Occipital lobe (tissue), 1 donor: ENCODE measurements at regions not wholly inside any gene's neighbourhood (a gene's known extent, or its start where the extent isn't known, plus 50 kb on each side); places are given as distances from the start of the nearest gene placed in this dataset.
"Not testable (repeated sequence)": the region's sequence is repeated elsewhere in the genome, so short reads cannot be mapped to it uniquely, and the experiment has no call there.

ENCODE experiments used
- DNase-seq: peaks from one replicate; lab custom pipeline; 2025; lab: John Stamatoyannopoulos, UW

- DNase-seq, result no peak
Observed at GRCh38 chr2:145935016-145935415, 1415.1 kb upstream of the ZEB2 start.

DNA sequence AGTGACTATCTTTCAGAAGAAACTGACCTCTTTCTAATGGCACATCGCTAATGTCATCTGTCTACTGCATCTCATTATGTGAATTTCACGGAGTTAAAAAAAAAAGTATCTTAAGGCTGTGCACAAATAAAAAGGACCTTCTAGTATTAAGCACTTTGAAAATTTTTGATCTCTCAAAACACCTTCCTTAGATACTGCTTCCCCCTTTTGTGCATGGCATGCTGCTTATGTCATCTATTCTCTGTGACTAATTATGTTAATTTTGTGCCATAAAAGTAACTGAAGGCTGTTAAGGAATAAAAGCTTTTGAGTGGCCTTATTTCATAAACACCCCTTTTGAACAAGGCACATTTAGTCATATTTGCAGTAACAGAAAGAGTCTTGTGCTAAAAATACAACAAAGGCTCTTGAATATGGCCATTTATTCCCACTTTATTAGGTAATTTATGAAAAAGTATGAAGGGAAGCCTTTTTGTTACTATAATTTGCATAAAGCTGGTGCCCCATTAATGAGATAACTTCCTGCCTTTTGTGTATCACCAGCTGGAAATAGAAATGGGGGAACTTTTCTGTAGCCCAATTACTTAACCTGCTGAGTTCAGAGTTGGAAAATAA, 1412.0 kb upstream of the ZEB2 start:
- no peak for DNase-seq

- DNase-seq, result no peak
Observed at GRCh38 chr2:145930318-145930717, 1410.4 kb upstream of the ZEB2 start.

- no peak for DNase-seq
Observed at GRCh38 chr2:145927131-145927950, 1407.4 kb upstream of the ZEB2 start.

DNA sequence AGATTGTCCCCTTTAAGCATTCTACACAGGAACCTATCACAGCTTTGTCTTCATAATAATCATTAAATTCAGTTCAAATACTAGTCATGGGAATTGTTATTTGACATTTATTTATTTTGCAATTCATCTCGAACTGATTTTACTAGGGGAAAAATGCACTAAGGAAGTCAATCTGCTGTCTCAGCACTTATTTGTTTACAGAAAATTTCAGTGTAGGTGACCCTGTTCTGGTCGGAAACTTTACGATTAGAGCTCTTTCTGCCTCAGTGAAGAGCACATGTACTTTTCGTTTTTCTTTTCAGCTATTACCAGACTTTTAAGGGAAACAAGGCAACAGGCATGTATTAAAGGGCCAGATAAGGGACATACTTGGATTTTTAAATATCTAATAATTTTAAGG, 1405.7 kb upstream of the ZEB2 start:
- DNase-seq, result no peak

DNA sequence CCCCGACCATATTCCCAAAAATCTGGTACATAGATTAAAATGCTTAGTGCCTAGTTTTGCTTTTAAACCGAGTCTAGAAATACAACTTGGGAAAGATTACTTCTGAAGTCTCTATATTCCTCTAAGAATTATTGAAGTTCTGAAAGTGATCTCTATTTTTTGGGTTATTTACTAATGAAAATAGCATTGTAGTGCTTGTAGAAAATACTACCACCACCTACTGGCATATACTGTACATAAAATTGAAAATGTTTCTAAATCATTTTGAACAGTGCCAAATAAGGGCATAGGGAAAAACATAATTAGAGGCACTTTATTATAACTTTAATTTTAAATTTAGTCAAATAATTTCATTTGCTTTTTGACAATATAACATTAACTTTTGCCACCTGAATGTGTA, 1399.6 kb upstream of the ZEB2 start:
- no peak for DNase-seq

DNA sequence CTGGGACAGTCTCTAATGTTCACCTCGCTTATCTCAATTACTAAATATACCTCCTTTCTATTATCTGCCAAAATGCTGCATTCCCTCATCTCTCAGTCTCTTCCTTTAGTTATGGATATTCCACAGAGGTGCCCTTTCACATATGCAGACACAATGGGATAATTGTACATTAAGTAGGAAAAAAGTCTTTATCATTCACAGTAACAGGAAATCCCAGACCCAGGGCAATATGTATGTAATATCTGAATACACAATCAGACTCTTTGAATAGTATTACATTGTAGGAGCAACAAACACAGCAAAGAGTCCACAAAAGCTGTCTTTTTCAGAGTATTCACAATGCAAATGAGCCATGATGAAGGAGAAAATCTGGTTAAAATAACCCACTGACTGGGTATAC, 1399.0 kb upstream of the ZEB2 start:
- no peak for DNase-seq

- DNase-seq, result no peak
Observed at GRCh38 chr2:145916799-145917198, 1396.9 kb upstream of the ZEB2 start.

DNA sequence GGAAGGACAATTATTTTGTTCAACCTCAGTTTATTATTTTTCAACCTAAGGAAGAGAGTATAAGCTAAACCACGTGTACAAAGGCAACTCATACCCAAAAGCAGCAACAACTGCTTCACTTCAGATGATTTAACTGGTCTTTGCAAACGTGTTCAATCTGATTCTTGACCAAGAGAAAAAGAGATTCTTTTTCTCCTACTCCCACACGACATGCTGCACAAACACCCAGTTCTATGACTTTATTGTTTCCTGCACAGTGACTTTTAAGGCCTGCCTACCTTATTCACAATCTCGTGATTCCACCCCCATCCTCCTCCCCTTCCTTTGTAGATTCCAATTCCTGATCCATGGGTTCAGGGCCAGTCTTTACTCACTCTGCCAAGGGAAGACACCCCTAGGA, 1394.8 kb upstream of the ZEB2 start:
- no peak for DNase-seq

DNA sequence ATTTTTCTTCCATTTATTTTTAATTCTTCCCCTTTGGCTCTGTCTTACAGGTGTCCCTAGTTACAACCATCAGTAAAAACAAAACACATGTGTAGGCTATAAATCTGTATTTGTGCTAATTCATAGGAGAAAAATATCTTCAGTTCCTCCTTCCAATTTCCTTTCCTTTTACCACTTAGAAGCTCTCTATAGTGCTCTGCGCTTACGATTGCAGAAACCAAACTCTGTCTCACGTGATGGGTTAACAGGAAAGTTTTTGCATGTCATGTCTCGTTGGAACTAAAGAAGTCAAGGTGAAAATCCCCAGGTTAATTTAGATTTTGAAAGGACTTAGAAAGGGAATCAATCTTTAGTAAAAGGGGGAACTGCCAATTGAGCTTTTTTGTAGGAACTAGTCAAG, 1390.5 kb upstream of the ZEB2 start:
- DNase-seq, result no peak

DNA sequence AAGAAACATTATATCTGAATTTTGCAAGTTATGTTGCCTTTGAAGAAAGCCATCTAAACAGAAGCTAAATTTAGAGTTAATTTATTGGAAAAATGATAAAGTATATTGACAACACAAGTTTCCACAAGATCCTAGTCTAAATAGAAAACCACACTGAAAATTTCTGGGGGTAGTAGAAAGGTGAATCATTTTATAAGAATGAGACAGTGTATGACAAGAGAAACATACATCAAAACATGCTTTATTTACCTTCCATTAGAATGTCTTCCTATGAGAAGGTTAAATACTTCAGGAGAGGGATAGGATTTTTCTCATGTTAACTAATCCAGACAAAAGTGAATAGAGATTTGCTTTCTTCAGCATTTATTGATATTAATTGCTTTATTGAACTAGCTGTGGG, 1389.8 kb upstream of the ZEB2 start:
- no peak for DNase-seq

DNA sequence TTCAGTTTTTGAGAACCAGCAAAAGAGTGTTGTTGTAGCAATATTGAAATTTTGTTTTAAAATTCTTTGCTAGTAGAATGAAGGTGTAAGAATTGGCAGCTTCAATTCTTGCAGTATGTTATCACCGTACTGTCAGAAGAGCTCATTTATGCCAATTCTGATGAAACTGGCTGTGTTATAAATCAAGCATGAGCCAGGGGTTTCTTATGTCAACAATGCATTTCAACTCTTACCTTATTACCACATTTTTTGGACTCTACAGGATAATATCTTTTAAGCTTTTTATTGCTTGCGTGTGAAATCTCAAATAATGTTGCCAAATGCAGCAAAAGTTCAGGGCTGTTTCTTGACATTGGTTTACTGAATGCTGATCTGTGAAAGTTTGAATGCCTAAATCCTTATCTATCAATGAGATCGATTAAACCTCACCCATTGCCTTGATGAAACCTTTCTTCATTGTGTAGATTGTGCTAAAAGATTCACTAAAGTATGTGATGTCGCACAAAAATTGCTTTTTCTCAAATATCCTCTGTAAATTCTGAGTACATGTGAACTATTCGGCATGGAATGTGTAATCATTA, 1389.3 kb upstream of the ZEB2 start:
- DNase-seq, result no peak

DNA sequence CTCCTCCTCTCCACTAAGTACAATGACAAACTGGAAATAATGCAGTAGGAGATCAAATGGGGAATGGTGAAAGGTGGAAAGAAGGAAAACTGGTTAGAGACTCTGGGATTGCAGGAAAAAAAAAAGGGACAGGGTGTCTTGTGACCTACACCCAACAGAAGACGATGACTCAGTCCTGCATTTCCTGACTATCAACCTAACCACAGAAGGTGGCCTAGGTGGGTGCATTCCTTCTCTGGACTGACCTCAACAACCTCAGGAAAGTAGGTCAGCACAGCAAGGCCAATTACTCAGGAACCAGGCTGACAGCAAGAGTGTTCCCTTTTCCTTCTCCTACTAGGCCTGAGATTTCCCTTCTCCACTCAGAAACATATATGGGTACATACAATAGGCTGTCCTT, 1386.4 kb upstream of the ZEB2 start:
- no peak for DNase-seq

- DNase-seq, result no peak
Observed at GRCh38 chr2:145905371-145905770, 1385.5 kb upstream of the ZEB2 start.

DNA sequence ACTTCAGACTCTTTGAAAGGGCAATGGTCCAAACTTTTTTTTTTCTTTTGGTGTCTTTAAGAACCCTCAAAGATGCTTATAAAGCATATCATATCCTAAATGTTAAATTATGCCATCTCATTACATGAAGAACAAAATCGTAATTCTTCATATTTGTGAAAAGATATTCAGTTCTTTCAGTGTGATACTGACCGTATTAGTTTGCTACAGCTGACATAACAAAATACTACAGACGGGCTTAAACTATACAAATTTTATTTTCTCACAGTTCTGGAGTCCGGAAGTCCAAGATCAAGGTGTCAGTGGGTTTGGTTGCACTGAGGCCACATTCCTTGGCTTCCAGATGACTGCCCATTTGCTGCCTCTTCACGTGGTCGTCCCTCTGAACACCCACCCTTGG, 1377.2 kb upstream of the ZEB2 start:
- DNase-seq, result no peak

DNA sequence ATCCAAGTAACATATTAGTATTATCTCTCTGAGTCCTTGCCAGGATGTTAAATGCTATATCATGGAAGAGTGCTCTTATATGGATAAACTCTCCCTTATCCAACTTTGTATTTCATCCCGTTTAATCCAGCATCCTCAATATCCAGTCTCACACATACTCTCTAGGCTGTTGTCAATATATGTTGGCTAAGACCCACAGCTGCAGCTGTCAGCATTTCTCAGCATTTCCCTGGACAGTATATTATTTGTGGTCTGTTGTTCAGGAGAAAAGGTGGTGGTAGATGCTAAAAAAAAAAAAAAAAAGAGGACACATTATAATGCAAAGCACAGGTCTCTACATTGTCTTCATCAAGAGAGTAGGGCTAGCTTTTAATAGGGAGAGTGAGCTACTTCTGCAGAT, 1368.0 kb upstream of the ZEB2 start:
- DNase-seq, result no peak

DNA sequence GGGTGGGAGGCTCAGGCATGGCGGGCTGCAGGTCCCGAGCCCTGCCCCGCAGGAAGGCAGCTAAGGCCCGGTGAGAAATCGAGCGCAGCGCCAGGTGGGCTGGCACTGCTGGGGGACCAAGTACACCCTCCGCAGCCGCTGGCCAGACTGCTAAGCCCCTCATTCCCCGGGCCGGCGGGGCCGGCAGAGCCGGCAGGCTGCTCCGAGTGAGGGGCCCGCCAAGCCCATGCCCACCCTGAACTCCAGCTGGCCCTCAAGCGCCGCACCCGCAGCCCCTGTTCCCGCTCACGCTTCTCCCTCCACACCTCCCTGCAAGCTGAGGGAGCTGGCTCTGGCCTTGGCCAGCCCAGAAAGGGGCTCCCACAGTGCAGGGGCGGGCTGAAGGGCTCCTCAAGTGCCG, 1361.1 kb upstream of the ZEB2 start:
- DNase-seq, result not testable (repeated sequence)

DNA sequence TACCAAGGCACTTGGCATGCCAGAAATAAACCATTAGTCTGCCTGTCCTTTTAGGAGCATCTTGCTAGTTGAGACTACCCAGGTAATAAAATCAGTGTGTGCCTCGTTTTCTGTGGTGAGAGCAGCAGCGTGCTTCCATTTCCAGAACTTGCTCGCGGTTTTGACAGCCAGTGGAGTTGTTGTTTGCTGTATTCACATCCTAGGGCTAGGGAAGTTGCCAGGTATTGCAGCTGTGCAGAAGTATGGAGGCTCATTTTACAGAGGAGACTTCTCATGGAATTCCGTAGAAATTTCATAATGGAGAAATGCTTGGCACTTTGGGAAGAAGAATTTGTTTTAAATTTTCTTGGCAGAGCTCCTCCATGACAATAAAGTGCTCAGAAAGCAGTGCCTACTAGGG, 1355.1 kb upstream of the ZEB2 start:
- no peak for DNase-seq

DNA sequence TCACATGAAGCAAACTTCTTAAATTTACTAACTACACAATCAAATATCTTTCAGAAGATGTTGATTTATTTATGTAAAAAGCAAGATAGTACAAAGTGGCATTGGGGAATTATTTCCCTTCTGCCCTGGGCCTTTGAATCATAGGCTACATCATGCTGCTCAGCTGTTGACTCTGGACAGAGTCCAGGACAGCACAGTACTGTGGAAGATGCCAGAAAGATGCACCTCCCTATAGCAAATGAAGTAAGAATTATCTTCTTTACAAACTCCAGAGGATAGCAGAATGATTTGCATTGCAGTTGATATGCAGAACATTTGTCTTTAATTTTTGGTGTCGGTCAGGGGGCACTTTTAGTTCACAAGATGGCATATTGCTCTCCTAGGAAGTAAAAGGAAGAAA, 1354.5 kb upstream of the ZEB2 start:
- no peak for DNase-seq

DNA sequence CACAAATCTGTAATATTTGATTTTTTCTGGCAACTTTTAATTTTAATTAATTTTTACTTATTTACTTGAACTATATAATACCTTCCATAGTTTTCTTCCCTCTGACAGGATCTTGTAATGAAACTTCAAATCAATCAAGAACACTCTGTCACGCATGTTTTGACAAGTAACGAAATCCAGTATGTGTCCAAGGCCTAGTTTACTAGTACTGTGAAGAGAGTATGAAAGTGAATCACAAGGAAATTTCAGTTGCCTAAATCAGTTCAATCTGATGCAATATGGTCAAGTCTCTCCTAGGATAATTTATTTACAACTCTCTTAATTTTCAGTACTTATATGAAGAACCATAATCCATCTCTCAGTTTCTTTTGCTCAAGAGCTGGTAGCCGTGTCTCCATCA, 1344.6 kb upstream of the ZEB2 start:
- DNase-seq, result no peak

DNA sequence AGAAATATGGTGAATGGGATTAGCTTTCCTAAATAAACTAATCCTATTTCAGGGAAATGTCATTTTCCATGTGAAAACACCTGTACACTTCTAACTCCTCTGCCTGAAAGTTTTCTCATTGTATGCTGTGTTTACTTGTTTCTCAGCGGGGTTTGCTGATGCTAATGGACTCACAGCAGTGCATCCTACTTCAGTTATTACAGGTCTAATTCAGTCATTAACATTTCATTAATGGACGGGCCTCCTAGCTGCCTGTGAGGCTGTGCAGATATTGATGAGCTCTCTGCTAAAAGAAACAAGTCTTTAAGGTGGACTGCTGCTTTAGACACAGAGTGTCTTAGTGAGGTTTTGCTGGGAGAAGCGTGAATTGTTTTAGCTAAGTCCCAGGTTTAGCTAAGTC, 1342.0 kb upstream of the ZEB2 start:
- no peak for DNase-seq

GRCh38 chr2:145860083-145860482, 1340.2 kb upstream of the ZEB2 start:
- DNase-seq, result no peak

- no peak for DNase-seq
Observed at GRCh38 chr2:145855142-145855541, 1335.2 kb upstream of the ZEB2 start.
